Heart right ventricle (tissue), 16 donors: ENCODE measurements at regions not wholly inside any gene's neighbourhood (a gene's known extent, or its start where the extent isn't known, plus 50 kb on each side); places are given as distances from the start of the nearest gene placed in this dataset.

Source experiments
- ATAC-seq, 8 donors: fragments of 200-7000 bp; cut with Tn5 transposase; one replicate each; pipeline ENCODE4 v1.9.1; 2020; ENCODE audit warnings: mild to moderate bottlenecking in 8 of 8, moderate library complexity in 8 of 8, moderate number of reproducible peaks in 1 of 8
- DNase-seq, 2 donors: peaks; one replicate each; pipeline ENCODE4 v3.0.0-alpha.2; 2020
- H3K27ac ChIP-seq, 10 donors: fragments of 200-600 bp; sonication (generic) in 2 of 10; one replicate each; pipeline versions ENCODE4 v1.5.0 to v1.8.0; 2020 to 2022; ENCODE audit warnings: mild to moderate bottlenecking in 3 of 10
- H3K27me3 ChIP-seq, 7 donors: fragments of 200-600 bp; one replicate each; pipeline ENCODE4 v1.8.0; 2021 to 2022; ENCODE audit warnings: mild to moderate bottlenecking in 2 of 7
- H3K36me3 ChIP-seq, 9 donors: fragments of 200-600 bp; sonication (generic) in 1 of 9; one replicate each; pipeline versions ENCODE4 v1.5.0 to v1.8.0; 2020 to 2022; ENCODE audit warnings: mild to moderate bottlenecking in 2 of 9
- H3K4me1 ChIP-seq, 9 donors: fragments of 200-600 bp; sonication (generic) in 1 of 9; one replicate each; pipeline versions ENCODE4 v1.5.0 to v1.8.0; 2020 to 2022; ENCODE audit warnings: mild to moderate bottlenecking in 4 of 9
- H3K4me3 ChIP-seq, 10 donors: fragments of 200-600 bp; sonication (generic) in 2 of 10; one replicate each; pipeline versions ENCODE4 v1.5.0 to v1.8.0; 2020 to 2022; ENCODE audit warnings: mild to moderate bottlenecking in 7 of 10, moderate library complexity in 2 of 10
- H3K9me3 ChIP-seq, 11 donors: fragments of 200-600 bp in 10 of 11; sonication (generic) in 2 of 11; one replicate each; pipeline versions ENCODE4 v1.5.0 to v1.8.0; 2013 to 2022; ENCODE audit warnings: mild to moderate bottlenecking in 2 of 11, control low read depth in 1 of 11, moderate library complexity in 1 of 11
- CTCF ChIP-seq, 9 donors: fragments of 200-600 bp; sonication (generic) in 2 of 9; IDR thresholded peaks; one replicate each; pipeline versions ENCODE4 v1.5.0 to v1.8.0; 2021 to 2022; ENCODE audit warnings: antibody characterized with exemption in 9 of 9, mild to moderate bottlenecking in 5 of 9, moderate library complexity in 1 of 9
- WGBS, 2 donors: extraction: QIAGEN DNeasy Blood & Tissue Kit; methylation state at CpG; one replicate each; pipeline ENCODE4 v1.1.7; 2013; ENCODE audit warnings: inconsistent platforms in 1 of 2; 5-methylcytosine and 5-hydroxymethylcytosine counted together
- intact Hi-C, 10 donors: fragments of 100-400 bp; cut with DNase I; formaldehyde crosslinking; loops; one replicate each; pipeline versions ENCODE4 v1.11.1 to v1.14.2; 2022
- donor health status: Arrhythmogenic right ventricular cardiomyopathy.
- donor health status: ischemic (EF 13 %, LVEDD 7.1; RV severe dilation, severe dysfunction).
- donor health status: healthy with polysubstance abuse.
- donor health status: DM: no; HTN: yes; CAD: no.
- donor health status: DM: no; HTN: no; CAD: no.
- donor health status: ischemic (EF 25% LVEDD 6.9; RV normal size, moderate dysfunction).
- donor health status: ischemic (EF 25% LVEDD 5.7; RV mildly dilated, moderate dysfunction).
- donor health status: healthy.
- donor health status: DM: yes; HTN: yes; CAD: no.
- donor health status: Ischemic cardiomyopathy.
- donor health status: ischemic (EF 35%, LVEDD 5.7; RV mildly dilated, moderate dysfunction).
- donor health status: nonischemic (EF 11% LVEDD 7.7; RV severe dilation, severe dysfunction).
- donor health status: DM: yes; HTN: yes; CAD: no.
- donor health status: PGD.
- donor health status: ischemic (EF 29% LVEDD 5.4; RV normal size, mild dysfunction).
- donor health status: nonischemic (EF 23%, LVEDD 6.1; RV moderate dilation, normal function).

- H3K4me1 ChIP-seq: no peaks in the 10 kb centered on the region
- ATAC-seq: no peak
- H3K9me3 ChIP-seq: no peaks in the 10 kb centered on the region
- intact Hi-C loops: no loop called here
- H3K36me3 ChIP-seq: no peaks in the 10 kb centered on the region
- TF ChIP-seq CTCF (IDR thresholded peaks at IDR 0.05): no peak
- whole genome bisulfite sequencing, 2 donors: 51 to 54% methylated on average over 4 of the region's 4 CpGs
- H3K27ac ChIP-seq: no peak overlapping the region
- H3K4me3 ChIP-seq: no peak overlapping the region
- H3K27me3 ChIP-seq: no peaks in the 10 kb centered on the region
- DNase-seq: no peak
Observed at GRCh38 chr9:73573235-73573634, 421.6 kb downstream of the ANXA1 start.

- DNase-seq: no peak
- 68 to 77% methylated on average over 4 of the region's 4 CpGs for WGBS, 2 donors
- intact Hi-C loops: no loop called here
Observed at GRCh38 chr9:73575101-73576060, 423.7 kb downstream of the ANXA1 start.

GRCh38 chr9:73577848-73578247, 426.2 kb downstream of the ANXA1 start:
- Histone ChIP-seq H3K36me3 (no peaks in the 10 kb centered on the region), H3K27ac (no peak overlapping the region), H3K4me3 (no peak overlapping the region), H3K27me3 (no peaks in the 10 kb centered on the region), H3K9me3 (no peaks in the 10 kb centered on the region), H3K4me1 (no peaks in the 10 kb centered on the region)
- ATAC-seq (no peak), DNase-seq (no peak)
- WGBS, 2 donors: 47 to 54% methylated on average over 3 of the region's 3 CpGs
- intact Hi-C loops: no loop called here
- no peak for TF ChIP-seq CTCF (IDR thresholded peaks at IDR 0.05)

More at GRCh38 chr9:73575101-73576060, 423.7 kb downstream of the ANXA1 start:
- no peak overlapping the region for H3K4me3 ChIP-seq
- no peaks in the 10 kb centered on the region for H3K9me3 ChIP-seq
- no peaks in the 10 kb centered on the region for H3K4me1 ChIP-seq
- H3K27me3 ChIP-seq: no peaks in the 10 kb centered on the region
- no peak for TF ChIP-seq CTCF (IDR thresholded peaks at IDR 0.05)
- no peak for ATAC-seq
- H3K27ac ChIP-seq: no peak overlapping the region
- no peaks in the 10 kb centered on the region for H3K36me3 ChIP-seq

GRCh38 chr9:73579823-73580222, 428.2 kb downstream of the ANXA1 start:
- intact Hi-C loops: no loop called here
- ATAC-seq: no peak
- H3K4me3 ChIP-seq: no peak overlapping the region
- H3K4me1 ChIP-seq: no peaks in the 10 kb centered on the region
- DNase-seq: no peak
- 60 to 68% methylated on average over 2 of the region's 2 CpGs for WGBS, 2 donors
- TF ChIP-seq CTCF (IDR thresholded peaks at IDR 0.05): no peak
- H3K27me3 ChIP-seq: no peaks in the 10 kb centered on the region
- H3K9me3 ChIP-seq: no peaks in the 10 kb centered on the region
- H3K36me3 ChIP-seq: no peaks in the 10 kb centered on the region
- no peak overlapping the region for H3K27ac ChIP-seq
